CD14-positive monocyte (primary cell): ENCODE measurements at regions not wholly inside any gene's neighbourhood (a gene's known extent, or its start where the extent isn't known, plus 50 kb on each side); places are given as distances from the start of the nearest gene placed in this dataset.

Experiments used
- DNase-seq, 3 donors: peaks; one replicate each; pipeline ENCODE4 v3.0.0-alpha.2; 2011 to 2022
- H2AFZ ChIP-seq: 2 replicates; pipeline ENCODE4 v1.6.0; 2012; ENCODE audit warnings: mild to moderate bottlenecking, low read depth, low read length, inconsistent platforms; ENCODE audit not compliant: insufficient read depth, poor library complexity, severe bottlenecking
- H3K27ac ChIP-seq, 2 donors: 1 replicate in 1 of 2; 2 replicates in 1 of 2; pipeline ENCODE4 v1.5.1; 2012 to 2013; ENCODE audit warnings: low read length in 2 of 2, control low read depth in 1 of 2, inconsistent platforms in 1 of 2, low read depth in 1 of 2, mild to moderate bottlenecking in 1 of 2
- H3K27me3 ChIP-seq, 2 donors: one replicate each; pipeline versions ENCODE4 v1.6.0 to v1.6.1; 2011 to 2013; ENCODE audit warnings: low read length in 2 of 2; ENCODE audit not compliant: control insufficient read depth in 2 of 2, insufficient read depth in 2 of 2
- H3K36me3 ChIP-seq, 2 donors: replicated peaks in 1 of 2; 1 replicate in 1 of 2; 2 replicates in 1 of 2; pipeline versions ENCODE4 v1.5.1 to v1.6.1; 2012 to 2013; ENCODE audit warnings: low read length in 2 of 2, control low read depth in 1 of 2, inconsistent platforms in 1 of 2, mild to moderate bottlenecking in 1 of 2; ENCODE audit not compliant: insufficient read depth in 2 of 2, control insufficient read depth in 1 of 2
- H3K4me1 ChIP-seq, 2 donors: 1 replicate in 1 of 2; 2 replicates in 1 of 2; pipeline versions ENCODE4 v1.5.1 to v1.6.1; 2012 to 2013; ENCODE audit warnings: low read length in 2 of 2, control low read depth in 1 of 2, inconsistent platforms in 1 of 2, mild to moderate bottlenecking in 1 of 2, moderate library complexity in 1 of 2; ENCODE audit not compliant: insufficient read depth in 2 of 2, control insufficient read depth in 1 of 2
- H3K4me2 ChIP-seq: replicated peaks from 2 replicates; pipeline ENCODE3; 2012; ENCODE audit warnings: low read length, moderate library complexity, mild to moderate bottlenecking; ENCODE audit not compliant: poor library complexity, severe bottlenecking; ENCODE audit errors: extremely low read depth
- H3K4me3 ChIP-seq, 3 experiments: fragments of 200-600 bp in 1 of 3; sonication (generic) in 1 of 3; replicated peaks in 1 of 3; 1 replicate in 2 of 3; 2 replicates in 1 of 3; pipeline ENCODE4 v1.5.1; 2011 to 2013; ENCODE audit warnings: low read length in 3 of 3, mild to moderate bottlenecking in 3 of 3, control low read depth in 2 of 3, low read depth in 2 of 3, inconsistent platforms in 1 of 3, moderate library complexity in 1 of 3
- H3K79me2 ChIP-seq: 2 replicates; pipeline ENCODE4 v1.6.0; 2012; ENCODE audit warnings: mild to moderate bottlenecking, control low read depth, inconsistent platforms, low read length, moderate library complexity; ENCODE audit not compliant: insufficient read depth
- H3K9ac ChIP-seq: 2 replicates; pipeline ENCODE4 v1.6.0; 2017; ENCODE audit warnings: low read length, mild to moderate bottlenecking; ENCODE audit not compliant: insufficient read depth, poor library complexity, severe bottlenecking
- H3K9me3 ChIP-seq, 2 donors: replicated peaks in 1 of 2; 1 replicate in 1 of 2; 2 replicates in 1 of 2; pipeline versions ENCODE4 v1.5.1 to v1.6.1; 2012 to 2013; ENCODE audit warnings: low read length in 2 of 2, control low read depth in 1 of 2; ENCODE audit not compliant: control insufficient read depth in 1 of 2, insufficient read depth in 1 of 2
- H4K20me1 ChIP-seq: 2 replicates; pipeline ENCODE4 v1.6.0; 2012; ENCODE audit warnings: mild to moderate bottlenecking, low read length, control low read depth, moderate library complexity; ENCODE audit not compliant: insufficient read depth
- H3K27ac Mint-ChIP-seq, 7 donors: one replicate each; pipeline ENCODE4 v1.8.0; 2020; ENCODE audit warnings: mild to moderate bottlenecking in 7 of 7, mixed read lengths in 7 of 7, moderate library complexity in 6 of 7, inconsistent platforms in 2 of 7
- H3K27me3 Mint-ChIP-seq, 3 donors: one replicate each; pipeline ENCODE4 v1.8.0; 2021 to 2022; ENCODE audit warnings: low read depth in 3 of 3, mild to moderate bottlenecking in 3 of 3, mixed read lengths in 3 of 3, moderate library complexity in 3 of 3, inconsistent platforms in 1 of 3
- H3K36me3 Mint-ChIP-seq, 2 donors: one replicate each; pipeline ENCODE4 v1.8.0; 2020; ENCODE audit warnings: mixed read lengths in 2 of 2, inconsistent platforms in 1 of 2, mild to moderate bottlenecking in 1 of 2
- H3K4me1 Mint-ChIP-seq: one replicate; pipeline ENCODE4 v1.8.0; 2020; ENCODE audit warnings: mild to moderate bottlenecking, mixed read lengths
- H3K4me3 Mint-ChIP-seq, 2 donors: one replicate each; pipeline ENCODE4 v1.8.0; 2020; ENCODE audit warnings: mild to moderate bottlenecking in 2 of 2, mixed read lengths in 2 of 2, moderate library complexity in 1 of 2
- H3K9me3 Mint-ChIP-seq, 7 donors: one replicate each; pipeline ENCODE4 v1.8.0; 2020 to 2022; ENCODE audit warnings: mixed read lengths in 7 of 7, mild to moderate bottlenecking in 6 of 7, moderate library complexity in 6 of 7, inconsistent platforms in 2 of 7
- CTCF ChIP-seq: fragments of 200-600 bp; IDR thresholded peaks from one replicate; pipeline ENCODE4 v1.8.0; 2022; ENCODE audit warnings: antibody characterized with exemption, mild to moderate bottlenecking
- WGBS: methylation state at CpG from one replicate; pipeline ENCODE4 v1.1.5; 2013; ENCODE audit warnings: missing lambda C conversion rate; ENCODE audit not compliant: insufficient coverage; 5-methylcytosine and 5-hydroxymethylcytosine counted together
- intact Hi-C, 2 donors: fragments of 100-400 bp; cut with micrococcal nuclease; formaldehyde crosslinking; loops; one replicate each; pipeline versions ENCODE4 v1.15.0 to v1.15.1; 2023

- WGBS: 93% methylated on average over 3 of the region's 5 CpGs
- no peaks in the 10 kb centered on the region for H3K27me3 ChIP-seq
- no peak overlapping the region for H3K27ac ChIP-seq
- Mint-ChIP-seq H3K36me3 (no peaks in the 10 kb centered on the region), H3K4me3 (no peak overlapping the region), H3K27ac (peak overlapping the region in 1 of 7 donors; percentile 43), H3K9me3 (peaks cover 0 to 11% (median 9%) of the 10 kb centered on the region in 7 donors), H3K4me1 (no peaks in the 10 kb centered on the region), H3K27me3 (no peaks in the 10 kb centered on the region)
- H3K79me2 ChIP-seq: no peaks in the 10 kb centered on the region
- intact Hi-C loops: no loop called here
- no peak overlapping the region for H3K9ac ChIP-seq
- H4K20me1 ChIP-seq: no peaks in the 10 kb centered on the region
- H2AFZ ChIP-seq: no peak overlapping the region
- H3K4me3 ChIP-seq: no peak overlapping the region
- H3K36me3 ChIP-seq: no peaks in the 10 kb centered on the region
- no peak overlapping the region for H3K4me2 ChIP-seq
- no peaks in the 10 kb centered on the region for H3K4me1 ChIP-seq
- TF ChIP-seq CTCF: no peak
- DNase-seq: no peak
- peaks cover 0 to 4% of the 10 kb centered on the region in 2 donors for H3K9me3 ChIP-seq
These were observed 182.6 kb upstream of the CHAC2 start for GRCh38 chr2:53584986-53585385.

GRCh38 chr2:53583583-53583982 is 184.0 kb upstream of the CHAC2 start:
- Mint-ChIP-seq H3K27me3 (no peaks in the 10 kb centered on the region), H3K27ac (no peak overlapping the region), H3K36me3 (no peaks in the 10 kb centered on the region), H3K4me1 (no peaks in the 10 kb centered on the region), H3K4me3 (no peak overlapping the region), H3K9me3 (peaks cover 2 to 13% (median 6%) of the 10 kb centered on the region in 7 donors)
- no peaks in the 10 kb centered on the region for H3K27me3 ChIP-seq
- no CpG with 5 or more reads among the region's 3 CpGs for WGBS
- no peak overlapping the region for H3K9ac ChIP-seq
- H3K4me1 ChIP-seq: no peaks in the 10 kb centered on the region
- no peak overlapping the region for H3K27ac ChIP-seq
- H2AFZ ChIP-seq: no peak overlapping the region
- no peaks in the 10 kb centered on the region for H3K36me3 ChIP-seq
- H3K79me2 ChIP-seq: no peaks in the 10 kb centered on the region
- DNase-seq: no peak
- peaks cover 0 to 4% of the 10 kb centered on the region in 2 donors for H3K9me3 ChIP-seq
- no peak for TF ChIP-seq CTCF
- H4K20me1 ChIP-seq: no peaks in the 10 kb centered on the region
- no peak overlapping the region for H3K4me3 ChIP-seq
- intact Hi-C loops: no loop called here
- H3K4me2 ChIP-seq: no peak overlapping the region
